Ramos (cell line): ENCODE measurements at regions not wholly inside any gene's neighbourhood (a gene's known extent, or its start where the extent isn't known, plus 50 kb on each side); places are given as distances from the start of the nearest gene placed in this dataset.
"Not testable (repeated sequence)": the region's sequence is repeated elsewhere in the genome, so short reads cannot be mapped to it uniquely, and the experiment has no call there.

Experiments
- in situ Hi-C: fragments of 300-500 bp; cut with MboI; formaldehyde crosslinking; loops from one replicate; pipeline ENCODE4 v1.14.3; 2022; ENCODE audit warnings: low sequenced_read_pairs; ENCODE audit not compliant: unreplicated experiment

- in situ Hi-C loops: no loop called here
These were observed 153.1 kb upstream of the ELL2 start for GRCh38 chr5:96114736-96115135.

- in situ Hi-C loops: no loop called here
These were observed 151.7 kb upstream of the ELL2 start for GRCh38 chr5:96113170-96113939.

- in situ Hi-C loops: no loop called here
These were observed 151.1 kb upstream of the ELL2 start for GRCh38 chr5:96112703-96113102.

- in situ Hi-C loops: no loop called here
These were observed 150.5 kb upstream of the ELL2 start for GRCh38 chr5:96112123-96112670.

GRCh38 chr5:96111080-96111756 is 149.6 kb upstream of the ELL2 start:
- in situ Hi-C loops: no loop called here

- in situ Hi-C loops: no loop called here
These were observed 148.6 kb upstream of the ELL2 start for GRCh38 chr5:96110300-96110699.

GRCh38 chr5:96108629-96109028 is 147.0 kb upstream of the ELL2 start:
- in situ Hi-C loops: not testable (repeated sequence)

GRCh38 chr5:96103829-96104228 is 142.2 kb upstream of the ELL2 start:
- in situ Hi-C loops: not testable (repeated sequence)

GRCh38 chr5:96101358-96102089 is 139.9 kb upstream of the ELL2 start:
- in situ Hi-C loops: no loop called here

GRCh38 chr5:96097488-96097887 is 135.8 kb upstream of the ELL2 start:
- in situ Hi-C loops: not testable (repeated sequence)

- in situ Hi-C loops: no loop called here
These were observed 135.1 kb upstream of the ELL2 start for GRCh38 chr5:96096724-96097123.

- in situ Hi-C loops: no loop called here
These were observed 133.3 kb upstream of the ELL2 start for GRCh38 chr5:96094904-96095303.

GRCh38 chr5:96093890-96094381 is 132.3 kb upstream of the ELL2 start:
- in situ Hi-C loops: no loop called here

- in situ Hi-C loops: no loop called here
These were observed 131.7 kb upstream of the ELL2 start for GRCh38 chr5:96093340-96093739.

- in situ Hi-C loops: no loop called here
These were observed 130.2 kb upstream of the ELL2 start for GRCh38 chr5:96091874-96092273.

GRCh38 chr5:96090215-96090614 is 128.6 kb upstream of the ELL2 start:
- in situ Hi-C loops: no loop called here

GRCh38 chr5:96088706-96089498 is 127.3 kb upstream of the ELL2 start:
- in situ Hi-C loops: no loop called here

GRCh38 chr5:96087939-96088338 is 126.3 kb upstream of the ELL2 start:
- in situ Hi-C loops: no loop called here

- in situ Hi-C loops: no loop called here
These were observed 123.3 kb upstream of the ELL2 start for GRCh38 chr5:96084874-96085506.
